ELR (cell line): ENCODE measurements at regions not wholly inside any gene's neighbourhood (a gene's known extent, or its start where the extent isn't known, plus 50 kb on each side); places are given as distances from the start of the nearest gene placed in this dataset.

ENCODE experiments used
- DNase-seq: peaks from one replicate; pipeline ENCODE4 v3.0.0-alpha.2; 2015; ENCODE audit warnings: low read depth

GRCh38 chr6:40074306-40075055, 140.2 kb upstream of the MOCS1 start:
- no peak for DNase-seq

DNA sequence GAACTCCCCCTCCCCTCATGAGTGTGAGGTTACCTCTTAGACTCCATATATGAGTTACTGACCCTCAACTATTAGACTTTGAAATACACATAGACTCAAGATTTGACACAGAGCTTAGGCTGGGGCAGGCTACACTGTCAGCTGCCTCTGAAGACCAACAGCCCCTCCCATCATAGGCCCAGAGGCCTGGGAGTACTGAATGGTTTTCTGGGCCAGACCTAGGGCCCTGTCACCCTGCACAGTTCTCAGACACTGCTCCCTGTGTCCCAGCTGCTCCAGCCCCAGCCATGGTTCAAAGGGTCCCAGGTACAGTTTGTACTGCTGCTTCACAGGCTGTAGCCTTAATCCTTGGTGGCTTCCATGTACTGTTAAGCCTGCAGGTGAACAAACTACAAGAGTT, 132.1 kb upstream of the MOCS1 start:
- no peak for DNase-seq

GRCh38 chr6:40056865-40057264, 122.6 kb upstream of the MOCS1 start:
- DNase-seq = no peak

GRCh38 chr6:40054602-40055001, 120.3 kb upstream of the MOCS1 start:
- no peak for DNase-seq

DNA sequence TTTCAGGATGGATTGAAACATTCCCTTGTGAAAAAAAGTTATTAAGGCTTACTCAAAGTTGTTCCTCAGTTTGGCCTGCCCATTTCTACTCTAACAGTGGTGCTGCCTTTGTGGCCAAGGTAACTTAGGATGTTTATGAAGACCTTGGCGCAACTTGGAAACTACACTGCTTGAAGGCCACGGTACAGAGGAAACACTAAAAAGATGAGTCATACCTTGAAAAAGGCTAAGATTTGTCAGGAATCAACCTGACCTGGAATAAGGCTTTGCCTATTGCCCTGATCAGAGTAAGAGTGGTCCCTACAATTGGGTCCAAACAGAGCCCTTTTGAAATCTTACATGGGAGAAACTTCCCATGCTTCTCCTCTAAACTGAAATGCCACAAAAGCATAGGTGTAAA, 119.9 kb upstream of the MOCS1 start:
- no peak for DNase-seq

- no peak for DNase-seq
Measured at GRCh38 chr6:40049128-40049527, 114.9 kb upstream of the MOCS1 start.

DNA sequence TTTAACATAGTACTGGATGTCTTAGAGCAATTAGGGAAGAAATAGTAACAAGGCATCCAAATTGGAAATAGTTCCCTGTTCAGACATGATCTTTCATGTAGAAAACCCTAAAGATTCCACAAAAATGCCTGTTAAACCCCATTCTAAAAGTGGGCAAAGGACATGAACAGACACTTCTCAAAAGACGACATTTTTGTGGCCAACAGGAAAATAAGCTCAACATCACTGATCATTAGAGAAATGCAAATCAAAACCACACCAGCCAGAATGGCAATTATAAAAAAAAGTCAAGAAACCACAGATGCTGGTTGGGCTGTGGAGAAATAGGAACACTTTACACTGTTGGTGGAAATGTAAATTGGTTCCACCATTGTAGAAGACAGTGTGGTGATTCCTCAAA, 109.9 kb upstream of the MOCS1 start:
- DNase-seq = no peak

DNA sequence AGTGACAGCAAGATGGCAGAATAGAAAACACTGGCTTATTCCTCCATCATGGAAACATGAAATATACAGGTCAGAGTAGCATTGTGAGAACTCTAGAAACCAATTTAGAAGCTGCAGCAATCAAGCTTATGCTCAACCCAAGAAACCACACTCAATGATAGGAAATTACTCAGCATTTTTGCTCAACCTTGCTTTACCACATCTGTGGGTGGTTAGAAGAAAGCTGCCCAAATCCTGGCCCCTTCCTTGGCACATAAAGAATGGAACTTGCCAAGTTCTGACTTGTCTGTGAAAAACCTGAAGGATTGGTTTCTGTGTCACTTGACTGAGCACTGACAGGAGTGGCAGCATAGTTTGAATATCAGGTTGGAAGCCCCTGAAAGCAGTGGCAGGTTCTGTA, 108.0 kb upstream of the MOCS1 start:
- no peak for DNase-seq

DNA sequence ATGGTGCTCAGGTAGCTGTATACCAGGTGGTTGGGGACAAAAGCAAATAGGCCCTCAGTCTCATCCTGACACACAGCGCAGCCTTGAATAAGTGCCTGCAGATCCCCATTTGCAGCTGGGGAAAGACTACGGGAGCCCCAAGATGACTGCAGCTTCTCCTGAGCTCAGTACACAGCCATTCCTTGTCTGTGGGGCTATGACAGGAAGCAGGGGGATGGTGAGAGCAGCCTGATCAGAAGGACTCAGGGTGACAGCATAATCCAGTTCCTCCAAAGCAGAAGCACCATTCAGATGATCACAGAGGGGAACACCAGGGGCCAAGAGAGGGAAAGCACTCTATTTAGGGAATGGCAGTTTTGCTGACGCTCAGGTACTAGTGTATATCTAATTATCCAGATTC, 104.8 kb upstream of the MOCS1 start:
- DNase-seq = no peak

DNA sequence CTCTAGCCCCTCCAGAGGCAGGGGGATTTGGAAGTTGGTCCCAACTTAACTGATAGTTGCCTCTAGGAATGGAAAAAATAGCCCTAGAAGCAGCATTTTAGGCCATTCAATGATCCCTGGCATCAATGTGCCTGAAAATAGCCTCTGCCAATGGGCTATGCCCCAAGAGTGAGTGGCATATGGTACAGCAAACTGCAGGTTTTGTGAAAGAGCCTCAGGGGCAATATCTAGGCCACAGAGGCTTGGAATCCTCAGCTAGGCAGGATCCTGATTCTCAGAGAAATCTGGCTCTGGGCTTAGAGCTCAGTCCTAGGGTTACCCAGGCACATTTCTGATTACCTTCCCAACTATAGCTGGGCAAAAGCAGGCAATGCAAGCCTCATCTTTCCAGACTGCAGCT, 104.4 kb upstream of the MOCS1 start:
- DNase-seq = no peak

DNA sequence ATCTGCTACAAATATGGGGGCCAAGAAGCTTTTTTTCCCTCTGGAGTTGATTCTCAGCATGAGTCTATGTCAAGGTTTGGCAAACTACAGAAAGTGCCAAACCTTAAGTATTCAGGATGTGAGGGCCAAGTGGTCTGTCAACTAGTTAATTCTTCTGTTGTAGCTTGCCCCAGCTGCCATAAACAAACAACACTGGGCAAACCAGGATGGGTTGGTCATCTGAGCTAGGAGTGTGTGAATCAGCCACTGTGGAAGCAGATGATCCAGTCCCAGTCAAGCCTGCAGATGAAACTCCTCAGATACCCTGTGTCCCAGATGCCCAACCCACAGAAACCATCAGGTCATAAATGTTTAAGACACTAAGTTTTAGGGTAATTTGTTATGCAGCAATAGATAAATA, 103.0 kb upstream of the MOCS1 start:
- DNase-seq = no peak

GRCh38 chr6:40036186-40036585, 101.9 kb upstream of the MOCS1 start:
- DNase-seq = no peak

DNA sequence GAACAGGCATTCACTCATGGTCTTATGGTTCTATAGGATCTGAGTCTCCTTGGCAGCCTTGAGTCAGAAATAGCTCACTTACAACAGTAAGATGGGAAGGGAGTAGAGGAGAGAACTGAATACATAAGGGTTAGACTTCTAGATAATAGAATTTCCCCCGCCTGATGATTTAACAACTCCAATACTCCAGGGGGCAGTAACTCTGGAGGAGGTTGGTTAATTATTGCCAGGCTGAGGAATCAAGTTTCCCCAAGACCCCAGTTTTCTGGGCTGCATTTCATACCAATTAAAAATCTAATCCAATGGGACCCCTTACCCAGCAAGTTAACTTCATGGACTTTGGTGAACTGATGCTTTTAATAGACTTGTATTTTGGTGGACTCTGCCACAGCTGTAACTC, 94.2 kb upstream of the MOCS1 start:
- DNase-seq = no peak

DNA sequence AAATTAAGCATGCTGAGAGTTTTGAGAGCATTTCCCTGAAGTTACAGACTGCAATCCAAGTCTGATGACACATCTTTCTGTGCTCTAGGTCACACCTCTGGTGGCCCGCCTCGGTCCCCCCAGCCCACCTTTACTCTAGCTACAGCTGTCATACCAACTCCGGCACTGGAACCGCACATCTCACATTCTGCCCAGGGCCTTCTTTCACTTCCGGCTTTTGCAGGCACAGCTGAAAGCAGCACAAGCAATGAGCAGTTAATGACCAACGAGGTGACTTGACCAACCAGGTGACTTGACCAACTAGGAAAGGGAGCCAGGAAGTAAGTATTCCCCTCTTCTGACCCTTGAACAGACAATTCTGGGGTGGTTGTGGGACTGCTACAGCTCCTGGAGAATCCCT, 88.6 kb upstream of the MOCS1 start:
- no peak for DNase-seq

GRCh38 chr6:40020166-40020565, 85.9 kb upstream of the MOCS1 start:
- no peak for DNase-seq

- no peak for DNase-seq
Measured at GRCh38 chr6:40015530-40015929, 81.3 kb upstream of the MOCS1 start.

DNA sequence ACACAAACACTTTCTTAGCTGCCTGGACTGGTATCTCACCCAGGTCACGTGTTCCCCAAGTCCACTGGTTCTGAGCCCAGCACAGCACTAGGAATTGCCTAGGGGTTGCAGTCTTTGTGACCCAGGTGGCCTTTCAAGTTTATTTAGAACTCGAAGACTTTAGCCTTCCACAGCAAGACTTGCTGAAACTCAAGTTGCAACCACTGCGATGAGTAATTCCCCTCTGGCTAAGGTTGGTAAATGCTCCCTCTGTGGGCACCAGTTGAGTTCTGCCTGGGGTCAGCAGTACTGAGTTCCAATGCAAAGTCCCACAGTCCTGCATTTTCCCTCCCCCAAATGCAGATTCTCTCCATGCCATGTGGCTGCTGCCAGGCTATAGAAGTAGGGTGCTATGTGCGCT, 77.6 kb upstream of the MOCS1 start:
- DNase-seq = peak; percentile 7

DNA sequence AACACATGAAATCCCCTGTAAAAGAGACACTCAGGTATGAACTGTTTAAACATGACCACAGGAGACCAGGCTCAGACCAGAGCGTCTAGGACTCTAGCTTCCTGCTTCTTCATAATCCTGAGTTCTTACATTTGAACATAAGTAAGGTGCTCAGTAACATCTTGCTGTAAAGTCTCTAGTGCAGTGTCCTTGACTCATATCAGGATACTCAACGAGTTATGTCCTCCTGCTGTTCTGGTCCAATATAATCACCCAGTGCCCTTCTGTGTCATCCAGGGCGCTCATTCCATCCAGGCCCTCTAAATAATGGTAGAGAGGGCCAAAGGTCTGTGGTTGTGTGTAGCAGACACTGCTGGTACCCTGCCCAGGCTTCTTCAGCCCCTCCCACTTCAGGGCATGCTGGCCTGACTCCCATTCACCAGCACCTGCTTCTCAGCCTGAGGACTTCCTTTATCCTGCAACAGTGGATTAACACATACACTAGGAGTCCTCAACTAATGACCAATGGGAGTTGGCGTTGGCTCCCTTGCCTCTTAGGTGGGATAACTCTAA, 66.8 kb upstream of the MOCS1 start:
- DNase-seq = no peak

- no peak for DNase-seq
Measured at GRCh38 chr6:39999006-39999867, 65.0 kb upstream of the MOCS1 start.

- DNase-seq = no peak
Measured at GRCh38 chr6:39998126-39998525, 63.9 kb upstream of the MOCS1 start.

- no peak for DNase-seq
Measured at GRCh38 chr6:39997101-39997635, 62.9 kb upstream of the MOCS1 start.

GRCh38 chr6:39995633-39996032, 61.4 kb upstream of the MOCS1 start:
- no peak for DNase-seq
